ENCODE measurements at regions not wholly inside any gene's neighbourhood (a gene's known extent, or its start where the extent isn't known, plus 50 kb on each side); places are given as distances from the start of the nearest gene placed in this dataset.

GRCh38 chr1:39150779-39151178 lies 53.7 kb upstream of the MACF1 start:
- Histone ChIP-seq H4K20me1 (replicated peaks; ENCODE audit: control insufficient read depth, insufficient read depth, low read length) (no peaks in the 10 kb centered on the region), H2AFZ (ENCODE audit: low read depth, low read length) (no peak overlapping the region), H3K36me3 (ENCODE audit: control insufficient read depth, insufficient read depth, low read length) (no peaks in the 10 kb centered on the region), H3K4me3 (no peak overlapping the region), H3K9me1 (ENCODE audit: control insufficient read depth, insufficient read depth, low read length) (no peaks in the 10 kb centered on the region), H3K9me3 (replicated peaks; ENCODE audit: control insufficient read depth, insufficient read depth, low read depth, low read length) (no peaks in the 10 kb centered on the region), H3K27me3 (ENCODE audit: control insufficient read depth in 2 of 2, insufficient read depth in 2 of 2, low read length in 2 of 2) (no peaks in the 10 kb centered on the region), H3K79me2 (ENCODE audit: control insufficient read depth, insufficient read depth, low read length) (0 out of 3 replicates have a peak, but pooled peaks cover 2% of the 10 kb centered on the region), H3K4me2 (ENCODE audit: insufficient read depth, low read length) (no peak overlapping the region), H3K9ac (ENCODE audit: insufficient read depth in 1 of 2, low read depth in 2 of 2, low read length in 2 of 2) (no peak overlapping the region), H3K4me1 (replicated peaks in 1 of 2; ENCODE audit: control insufficient read depth in 2 of 2, insufficient read depth in 2 of 2, low read length in 2 of 2) (peaks cover 7 to 26% of the 10 kb centered on the region in 2 experiments; a peak in 4 of 5 replicates), H3K27ac (ENCODE audit: extremely low read depth, low read depth, low read length) (no peak overlapping the region)
- DNase-seq (ENCODE audit: extremely low read depth in 1 of 4, low spot score in 3 of 4) (no peak), FAIRE-seq (no peak), ATAC-seq (no peak)
- in situ Hi-C loops (cut with MboI) (no loop called here), intact Hi-C loops (cut with micrococcal nuclease) (no loop called here)
- 0 out of 2 replicates have a peak, but pooled peaks have one; percentile 15 for TF ChIP-seq CTBP1 (IDR thresholded peaks at IDR 0.05; ENCODE audit: borderline replicate concordance)
- 0 out of 2 replicates have a peak, but pooled peaks have one; percentile 8 for TF ChIP-seq CXXC5 (CRISPR knock-in tag; IDR thresholded peaks at IDR 0.05)
- no peak for TF ChIP-seq HNRNPH1 (optimal IDR thresholded peaks at IDR 0.05; ENCODE audit: low read depth, low read length)
- POLR2A ChIA-PET, result interaction anchor here (0.7 to 1.0 kb wide), 4 partner anchors 12 to 65 kb away, joined by 3 read pairs; no protein-coding TSS in a partner anchor
- no TSS peak for BruUV-seq (replicated peaks)
- WGBS (ENCODE audit: insufficient coverage, low coverage, missing lambda C conversion rate), result 18% methylated on average over 2 of the region's 2 CpGs
- CTCF ChIA-PET (ENCODE audit: low intra/inter-chr PET ratio), result no interaction called here

- BruUV-seq (replicated peaks), result no TSS peak
- Histone ChIP-seq H3K9me1 (ENCODE audit: control insufficient read depth, insufficient read depth, low read length) (no peaks in the 10 kb centered on the region), H3K9ac (ENCODE audit: insufficient read depth in 1 of 2, low read depth in 2 of 2, low read length in 2 of 2) (no peak overlapping the region), H4K20me1 (replicated peaks; ENCODE audit: control insufficient read depth, insufficient read depth, low read length) (no peaks in the 10 kb centered on the region), H3K4me3 (no peak overlapping the region), H3K4me1 (replicated peaks in 1 of 2; ENCODE audit: control insufficient read depth in 2 of 2, insufficient read depth in 2 of 2, low read length in 2 of 2) (peaks cover 7 to 26% of the 10 kb centered on the region in 2 experiments; a peak in 4 of 5 replicates), H3K9me3 (replicated peaks; ENCODE audit: control insufficient read depth, insufficient read depth, low read depth, low read length) (no peaks in the 10 kb centered on the region), H2AFZ (ENCODE audit: low read depth, low read length) (no peak overlapping the region), H3K27ac (ENCODE audit: extremely low read depth, low read depth, low read length) (no peak overlapping the region), H3K4me2 (ENCODE audit: insufficient read depth, low read length) (no peak overlapping the region), H3K36me3 (ENCODE audit: control insufficient read depth, insufficient read depth, low read length) (no peaks in the 10 kb centered on the region), H3K79me2 (ENCODE audit: control insufficient read depth, insufficient read depth, low read length) (0 out of 3 replicates have a peak, but pooled peaks cover 2% of the 10 kb centered on the region), H3K27me3 (ENCODE audit: control insufficient read depth in 2 of 2, insufficient read depth in 2 of 2, low read length in 2 of 2) (no peaks in the 10 kb centered on the region)
- no peak for TF ChIP-seq ZNF263 (CRISPR knock-in tag; IDR thresholded peaks at IDR 0.05; ENCODE audit: borderline replicate concordance)
- TF ChIP-seq SREBF2 (CRISPR knock-in tag; IDR thresholded peaks at IDR 0.05), result no peak
- TF ChIP-seq ZBTB2 (IDR thresholded peaks at IDR 0.05), result no peak
- TF ChIP-seq ZNF175 (CRISPR knock-in tag; IDR thresholded peaks at IDR 0.05; ENCODE audit: low read depth), result no peak
- TF ChIP-seq SMAD4 (CRISPR knock-in tag; conservative IDR thresholded peaks at IDR 0.05), result no peak
- FAIRE-seq, result no peak
- CTCF ChIA-PET (ENCODE audit: low intra/inter-chr PET ratio), result no interaction called here
- POLR2A ChIA-PET, result interaction anchor here (0.7 to 1.0 kb wide), 2 partner anchors 38 to 63 kb away, joined by 3 read pairs; no protein-coding TSS in a partner anchor
- no peak for DNase-seq (ENCODE audit: extremely low read depth in 1 of 4, low spot score in 3 of 4)
- in situ Hi-C loops (cut with MboI), result no loop called here
- intact Hi-C loops (cut with micrococcal nuclease), result no loop called here
- 42% methylated on average over 3 of the region's 3 CpGs for WGBS (ENCODE audit: insufficient coverage, low coverage, missing lambda C conversion rate)
- no peak for ATAC-seq
Observed at GRCh38 chr1:39151267-39151666, 53.2 kb upstream of the MACF1 start.
